Activated CD4-positive, alpha-beta T cell treated with anti-CD3 and anti-CD28 coated beads for 24 hours (primary cell): ENCODE measurements at regions not wholly inside any gene's neighbourhood (a gene's known extent, or its start where the extent isn't known, plus 50 kb on each side); places are given as distances from the start of the nearest gene placed in this dataset.

Experiments
- DNase-seq, 2 donors: peaks; one replicate each; pipeline ENCODE4 v3.0.0-alpha.2; 2020; ENCODE audit warnings: low read depth in 2 of 2

GRCh38 chr4:14701389-14701788, 300.9 kb upstream of the CPEB2 start:
- no peak for DNase-seq

GRCh38 chr4:14701896-14702295, 300.4 kb upstream of the CPEB2 start:
- no peak for DNase-seq

GRCh38 chr4:14708574-14708973, 293.7 kb upstream of the CPEB2 start:
- DNase-seq = no peak

GRCh38 chr4:14711259-14711658, 291.0 kb upstream of the CPEB2 start:
- no peak for DNase-seq

- DNase-seq = no peak
Observed at GRCh38 chr4:14716691-14717090, 285.6 kb upstream of the CPEB2 start.

GRCh38 chr4:14719053-14719452, 283.2 kb upstream of the CPEB2 start:
- DNase-seq = no peak

- no peak for DNase-seq
Observed at GRCh38 chr4:14726441-14726840, 275.8 kb upstream of the CPEB2 start.

GRCh38 chr4:14726877-14727361, 275.4 kb upstream of the CPEB2 start:
- DNase-seq = no peak

- no peak for DNase-seq
Observed at GRCh38 chr4:14729282-14730000, 272.8 kb upstream of the CPEB2 start.

- DNase-seq = no peak
Observed at GRCh38 chr4:14742054-14742453, 260.2 kb upstream of the CPEB2 start.

- no peak for DNase-seq
Observed at GRCh38 chr4:14743172-14743571, 259.1 kb upstream of the CPEB2 start.

- DNase-seq = no peak
Observed at GRCh38 chr4:14743601-14744000, 258.7 kb upstream of the CPEB2 start.

- no peak for DNase-seq
Observed at GRCh38 chr4:14744346-14744745, 257.9 kb upstream of the CPEB2 start.

GRCh38 chr4:14749910-14750309, 252.4 kb upstream of the CPEB2 start:
- peak in 1 of 2 donors; percentile 1 for DNase-seq

GRCh38 chr4:14752341-14753046, 249.8 kb upstream of the CPEB2 start:
- DNase-seq = no peak

GRCh38 chr4:14767142-14767541, 235.1 kb upstream of the CPEB2 start:
- DNase-seq = no peak

- DNase-seq = no peak
Observed at GRCh38 chr4:14768449-14768848, 233.8 kb upstream of the CPEB2 start.

GRCh38 chr4:14769993-14770392, 232.3 kb upstream of the CPEB2 start:
- no peak for DNase-seq

- DNase-seq = no peak
Observed at GRCh38 chr4:14771094-14771493, 231.2 kb upstream of the CPEB2 start.

- DNase-seq = no peak
Observed at GRCh38 chr4:14771504-14772175, 230.6 kb upstream of the CPEB2 start.

GRCh38 chr4:14772388-14772787, 229.9 kb upstream of the CPEB2 start:
- DNase-seq = no peak

GRCh38 chr4:14783011-14783877, 219.0 kb upstream of the CPEB2 start:
- peak in 1 of 2 donors; percentile 13 for DNase-seq
